Cerebellar cortex (tissue), 1 donor: ENCODE measurements at regions not wholly inside any gene's neighbourhood (a gene's known extent, or its start where the extent isn't known, plus 50 kb on each side); places are given as distances from the start of the nearest gene placed in this dataset.

ENCODE experiments used
- DNase-seq: peaks from one replicate; pipeline ENCODE4 v3.0.0-alpha.2; 2015; ENCODE audit warnings: low spot score

DNA sequence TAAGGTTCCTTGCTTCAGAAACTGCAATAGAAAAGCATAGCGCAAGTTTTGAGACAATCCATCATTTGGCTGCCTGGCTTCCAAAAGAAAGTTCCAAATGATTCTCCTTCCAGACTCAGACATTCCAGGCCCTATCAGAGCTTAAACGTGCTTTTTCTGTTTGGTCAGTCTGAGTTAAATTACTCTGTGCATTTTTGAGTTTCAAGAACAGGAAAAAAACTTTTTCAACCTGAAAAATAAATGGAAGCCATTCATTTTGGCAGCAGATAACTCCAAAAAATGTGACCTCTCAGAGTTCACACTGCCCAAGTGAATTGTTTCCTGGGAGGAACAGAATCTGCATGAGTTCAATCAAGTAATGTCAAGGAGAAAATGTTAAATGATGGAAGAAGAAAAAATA, 354.2 kb downstream of the CXCL12 start:
- DNase-seq, result no peak

DNA sequence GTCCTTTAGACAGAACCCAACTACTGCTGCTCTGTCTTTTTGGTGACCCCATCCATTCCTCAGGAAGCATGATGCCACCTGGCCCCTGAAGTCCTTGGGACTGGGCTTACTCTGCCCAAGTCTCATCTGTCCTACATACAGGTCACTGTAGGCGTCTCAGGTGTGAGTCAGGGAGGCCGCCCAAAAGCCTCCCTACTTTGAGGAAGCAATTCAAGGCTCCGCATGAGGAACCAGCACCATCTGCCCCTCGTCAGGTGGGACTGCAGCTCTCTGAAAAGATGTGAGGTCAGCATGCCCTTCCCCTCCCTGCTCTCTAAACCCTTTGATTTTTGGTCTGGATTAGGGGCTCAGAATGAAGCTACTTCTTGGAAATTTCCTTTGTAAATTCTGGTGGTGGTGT, 354.8 kb downstream of the CXCL12 start:
- no peak for DNase-seq

DNA sequence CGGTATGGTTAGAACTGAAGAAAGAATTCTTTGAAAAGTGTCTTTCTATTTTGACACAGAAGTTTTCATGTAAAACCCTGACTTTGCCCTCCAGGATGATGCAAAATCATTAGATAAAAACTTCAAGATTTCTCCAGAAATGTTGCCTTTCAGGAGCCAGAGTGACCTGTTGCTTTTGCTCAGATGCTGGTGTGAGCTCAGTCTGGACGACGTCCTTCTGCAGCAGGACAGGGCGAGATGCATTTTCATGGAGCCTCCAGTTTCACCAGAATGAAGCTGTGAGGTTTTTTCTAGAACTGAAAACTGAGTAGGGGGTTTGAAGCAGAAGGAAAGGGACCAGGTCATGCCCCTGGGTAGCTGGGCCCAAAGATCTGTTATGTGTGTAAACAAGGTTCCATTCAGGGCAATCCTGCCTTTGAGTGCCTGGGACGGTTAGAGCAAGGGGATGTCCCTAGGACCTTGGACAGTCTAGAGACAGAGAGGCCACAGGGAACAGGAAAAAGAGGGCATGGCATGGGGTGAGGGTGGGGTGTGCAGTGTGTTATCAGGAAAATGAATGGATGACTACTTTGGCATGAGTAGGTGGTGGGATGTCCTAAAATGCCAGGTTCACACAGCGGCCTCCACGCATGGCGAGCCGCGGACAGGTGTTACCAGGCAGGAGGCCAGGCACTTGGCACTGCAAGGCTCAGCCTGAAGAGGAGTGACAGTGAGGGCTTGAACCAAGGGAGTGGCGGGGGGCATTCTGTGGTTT, 356.3 kb downstream of the CXCL12 start:
- DNase-seq, result no peak

DNA sequence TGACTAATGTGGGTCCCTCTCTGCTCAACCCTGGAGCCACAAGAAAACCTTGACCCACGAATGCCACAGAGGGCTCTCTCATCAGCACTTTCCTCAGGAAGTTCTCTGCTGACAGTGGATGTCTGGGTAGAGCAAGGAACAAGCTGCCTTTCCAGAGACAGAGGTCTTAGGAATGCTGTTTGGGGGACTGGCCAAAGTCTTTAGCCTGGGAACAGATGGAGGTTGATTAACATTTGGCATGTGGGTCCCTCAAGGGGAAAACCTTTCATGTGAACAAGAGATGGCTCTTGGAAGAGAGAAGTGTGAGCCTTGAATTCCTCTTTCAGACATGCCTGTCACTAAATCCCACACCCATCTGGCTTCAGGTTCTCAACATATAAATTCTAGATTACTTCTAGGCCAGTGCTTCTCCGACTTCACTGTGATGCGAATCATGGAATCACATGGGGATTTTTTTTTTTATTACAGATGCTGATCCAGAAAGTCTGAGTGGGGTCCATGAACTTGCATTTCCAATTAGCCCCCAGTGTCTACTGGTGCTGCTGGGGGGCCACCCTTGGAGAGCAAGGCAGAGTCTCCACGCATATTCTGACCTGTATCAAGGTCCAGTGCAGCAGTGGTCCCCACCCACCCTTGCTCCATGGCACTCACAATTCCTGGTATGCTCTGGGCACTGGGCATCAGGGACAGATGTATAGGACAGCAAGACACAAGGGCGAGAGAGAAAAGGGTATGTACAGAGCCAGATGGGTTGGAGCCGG, 360.4 kb downstream of the CXCL12 start:
- peak; percentile 2 for DNase-seq

DNA sequence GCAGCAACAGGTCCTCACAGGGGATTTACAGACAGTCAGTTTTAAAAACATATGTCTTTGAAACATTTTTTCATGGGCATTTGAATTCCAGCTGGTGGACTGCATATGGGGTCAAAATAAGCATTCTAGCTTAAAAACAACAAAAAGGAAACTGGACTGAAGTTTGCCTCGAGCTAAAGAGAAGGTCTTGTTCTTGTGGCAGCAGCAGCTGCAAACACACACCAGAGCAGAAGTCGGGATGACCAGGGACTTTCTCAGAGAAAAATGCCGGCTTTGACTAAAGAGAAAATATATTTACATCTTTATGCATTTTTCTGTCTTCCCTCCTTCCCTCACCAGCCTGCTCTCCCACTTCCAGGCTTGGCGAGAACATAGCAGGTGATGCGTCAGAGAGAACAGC, 361.4 kb downstream of the CXCL12 start:
- DNase-seq, result no peak

DNA sequence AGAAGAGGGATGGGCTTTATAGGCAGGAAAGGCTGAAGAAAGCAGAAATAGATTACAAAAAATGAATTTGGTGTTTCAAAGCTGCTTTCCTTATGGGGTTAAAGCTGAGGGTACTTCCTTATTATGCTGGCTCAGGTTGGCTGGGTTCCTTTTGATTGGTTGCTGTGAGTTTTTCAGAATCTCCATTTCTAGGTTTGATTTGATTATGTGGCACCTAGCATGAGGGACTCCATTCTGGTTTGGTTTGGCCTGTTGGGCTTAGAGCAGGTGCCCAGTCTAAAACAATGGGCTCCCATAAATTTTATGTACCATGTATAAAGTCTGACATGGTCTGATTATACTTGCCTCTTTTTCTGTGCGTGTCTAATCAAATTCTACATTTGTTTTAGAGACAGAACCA, 362.7 kb downstream of the CXCL12 start:
- no peak for DNase-seq

DNA sequence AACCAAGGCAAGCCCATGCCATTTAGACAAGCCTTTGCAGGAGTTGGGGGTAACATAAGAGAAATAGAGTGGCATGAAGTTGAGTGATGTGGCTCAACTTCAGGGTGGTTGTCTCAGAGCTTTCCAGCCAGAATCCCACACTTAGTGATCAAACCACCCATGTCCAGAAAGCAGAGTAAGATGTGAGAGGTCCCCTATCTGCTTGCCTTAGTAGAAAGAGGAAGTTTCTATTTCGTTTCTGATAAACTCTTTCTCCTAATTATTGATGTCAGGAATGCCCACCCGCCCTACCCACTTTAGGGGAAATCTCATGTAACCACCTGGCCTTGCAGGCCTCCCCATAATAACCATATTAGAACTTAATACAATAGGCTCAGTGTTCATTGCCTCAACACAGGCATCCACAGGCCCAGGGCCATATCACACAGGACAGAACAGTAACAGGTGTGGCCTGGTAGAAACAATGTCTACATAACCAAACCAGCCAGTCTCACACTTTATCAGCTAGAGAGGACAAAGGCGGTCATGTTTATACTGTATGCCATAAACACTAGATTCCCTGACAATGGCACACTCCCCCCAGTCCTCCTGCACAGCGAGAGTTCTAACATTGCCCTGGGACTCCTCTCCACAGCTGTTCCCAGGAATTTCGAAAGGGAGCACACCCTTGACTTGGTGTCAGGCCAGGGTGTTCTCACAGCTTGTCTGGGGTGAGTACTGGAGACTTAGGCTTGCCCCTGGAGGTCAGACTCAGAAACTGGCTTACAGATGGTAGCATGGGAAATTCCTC, 364.4 kb downstream of the CXCL12 start:
- DNase-seq, result no peak

DNA sequence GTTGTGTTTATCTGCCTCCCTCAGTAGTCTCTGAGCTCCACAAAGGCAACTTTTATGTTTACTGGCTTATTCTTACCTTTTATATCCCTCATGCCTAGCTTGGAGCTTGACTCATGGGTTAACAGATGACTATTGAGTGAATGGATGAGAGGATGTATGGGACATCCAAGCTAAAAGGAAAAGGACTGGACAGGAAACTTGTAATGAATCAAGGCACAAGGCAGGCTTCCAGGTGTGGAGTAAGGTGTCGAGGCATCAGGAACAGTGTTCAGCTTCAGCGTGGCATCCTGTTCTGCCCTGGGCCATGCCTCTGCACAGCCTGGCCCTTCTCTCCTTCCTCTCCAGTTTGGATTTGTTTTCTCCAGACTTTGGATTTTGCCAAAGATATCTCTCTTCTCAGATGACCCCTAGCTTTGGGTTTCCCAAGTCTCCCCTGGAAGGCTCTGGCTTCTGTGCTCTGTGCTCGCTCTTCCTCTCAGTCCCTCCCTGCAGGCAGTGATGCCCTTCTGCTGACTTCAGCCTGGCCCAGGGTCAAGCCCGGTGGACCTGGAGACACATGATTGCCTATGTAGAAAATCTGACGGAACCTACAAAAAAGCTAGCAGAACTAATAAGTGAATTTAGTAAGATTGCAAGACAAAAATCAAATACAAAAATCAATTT, 367.3 kb downstream of the CXCL12 start:
- no peak for DNase-seq

DNA sequence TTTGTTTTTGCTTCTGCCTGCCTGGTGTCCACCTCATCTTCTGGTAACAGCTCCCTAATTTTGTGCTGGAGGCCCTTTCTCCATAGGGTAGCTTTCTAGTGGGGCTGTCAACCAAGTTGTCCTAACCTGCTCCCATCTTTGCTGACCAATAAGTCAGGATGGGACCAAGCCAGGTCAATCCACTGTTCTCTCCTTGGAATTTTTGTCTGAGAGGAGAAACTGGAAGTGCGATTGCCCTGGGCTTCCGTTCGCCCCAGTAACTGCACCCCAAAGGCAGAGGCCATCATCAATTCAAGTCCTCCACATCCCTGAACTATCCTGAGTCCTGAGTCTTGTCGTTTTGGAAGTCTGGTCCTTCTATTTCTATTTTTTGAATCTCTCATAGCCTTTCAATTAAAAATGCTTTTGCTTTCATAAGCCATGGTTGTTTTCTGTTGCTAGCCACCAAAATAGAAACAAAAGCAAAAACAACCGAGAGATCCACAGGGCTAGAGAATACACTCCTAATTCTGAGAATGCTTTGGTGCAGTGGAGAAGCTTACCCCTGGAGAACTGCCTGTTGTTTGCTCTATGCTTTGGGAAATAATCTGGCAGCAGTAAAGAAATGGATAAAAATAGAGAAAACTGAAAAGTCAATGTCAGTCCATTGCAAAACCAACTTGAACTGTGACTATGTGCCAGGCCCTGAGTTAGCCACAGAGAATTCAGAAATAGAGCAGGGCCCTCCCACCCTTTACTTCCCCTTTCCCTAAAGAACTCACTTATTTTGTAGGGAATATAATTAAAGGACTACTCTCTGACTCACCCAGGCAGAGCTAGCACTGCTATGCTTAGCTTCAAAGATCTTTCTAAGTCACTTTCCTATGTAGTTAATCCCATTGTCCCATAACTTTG, 368.1 kb downstream of the CXCL12 start:
- no peak for DNase-seq

DNA sequence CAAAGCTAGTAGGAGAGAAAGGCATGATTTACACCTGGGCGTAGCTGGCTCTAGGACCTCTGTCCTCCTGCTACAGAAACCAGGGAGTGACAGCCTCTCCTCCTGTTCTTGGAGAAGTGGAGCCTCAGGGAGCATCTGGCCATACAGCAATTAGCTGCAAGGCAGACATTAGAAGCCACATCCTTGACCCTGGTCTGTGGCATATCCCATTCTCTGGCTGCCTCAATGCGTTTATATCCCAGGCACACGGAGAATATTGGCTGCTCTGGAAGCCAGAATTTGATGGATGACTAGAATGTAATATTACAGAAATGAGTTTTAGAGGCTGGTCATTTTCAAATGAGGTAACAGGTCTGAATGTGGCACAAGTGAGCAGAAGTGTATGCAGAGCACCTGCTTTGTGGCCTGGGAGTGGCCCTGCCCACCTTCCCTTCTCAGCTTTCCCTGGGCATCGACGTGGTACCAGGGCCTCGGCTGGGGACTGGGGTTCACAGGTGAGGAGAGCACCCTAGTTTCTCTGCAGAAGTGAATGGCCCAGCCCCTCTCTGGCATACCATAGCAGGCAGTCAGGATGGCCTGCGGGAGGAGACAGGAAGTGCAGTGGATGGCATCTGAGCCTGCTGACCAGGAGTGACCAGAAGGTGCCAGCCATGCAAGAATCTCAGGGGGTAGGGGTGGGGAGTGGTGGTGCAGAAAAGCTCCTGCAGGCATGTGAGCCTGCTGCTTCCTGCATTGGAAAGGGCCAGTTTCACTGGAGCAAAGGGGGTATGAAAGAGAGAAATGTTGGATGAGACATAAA, 367.2 kb upstream of the ZNF32 start:
- DNase-seq, result no peak

DNA sequence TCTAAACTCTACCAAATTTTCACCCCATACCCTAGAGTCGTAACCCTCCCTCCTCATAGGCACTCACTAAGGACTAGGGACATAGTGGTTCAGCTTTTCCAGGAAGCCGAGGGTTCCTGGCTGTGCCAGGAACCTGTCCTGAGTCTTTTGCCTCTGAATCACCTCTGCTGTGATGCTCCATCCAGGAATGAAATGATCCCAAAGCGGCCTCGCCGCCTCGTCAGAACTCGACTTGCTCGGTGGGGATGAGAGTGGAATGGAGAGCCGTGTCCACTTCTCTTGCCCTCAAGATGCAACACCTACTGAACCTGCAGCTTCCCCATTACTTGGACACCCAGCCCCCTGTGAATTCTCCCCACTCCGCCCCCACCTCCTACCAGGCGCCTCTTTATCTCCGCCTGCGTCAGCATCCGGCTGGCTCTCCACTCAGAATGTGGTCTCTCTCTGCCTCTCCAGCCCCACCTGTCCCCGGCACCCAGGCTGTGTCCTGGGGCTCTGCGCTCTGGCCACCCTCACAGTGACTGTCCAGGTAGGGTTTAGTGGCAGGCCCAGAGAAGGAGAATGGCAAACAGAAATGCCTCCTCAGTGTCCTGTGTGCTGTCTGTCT, 366.1 kb upstream of the ZNF32 start:
- no peak for DNase-seq

DNA sequence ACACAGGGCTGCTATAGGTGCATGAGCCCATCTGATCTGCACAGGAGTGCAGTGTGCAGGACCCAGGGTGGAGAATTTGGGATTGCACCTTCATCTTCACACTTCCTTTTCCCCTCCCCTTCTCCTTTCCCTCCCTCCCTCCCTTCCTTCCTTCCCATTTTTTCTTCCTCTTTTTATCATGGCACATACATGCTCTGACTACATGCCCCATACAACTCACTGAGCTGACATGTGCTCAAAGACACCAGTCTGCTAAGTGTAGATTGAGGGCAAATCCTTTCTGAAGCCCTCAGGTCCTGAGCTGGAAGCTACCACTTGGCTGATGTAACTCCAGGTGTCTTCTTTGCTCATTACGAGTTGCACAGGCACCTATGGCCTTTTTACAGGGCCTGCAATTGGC, 365.3 kb upstream of the ZNF32 start:
- DNase-seq, result no peak

DNA sequence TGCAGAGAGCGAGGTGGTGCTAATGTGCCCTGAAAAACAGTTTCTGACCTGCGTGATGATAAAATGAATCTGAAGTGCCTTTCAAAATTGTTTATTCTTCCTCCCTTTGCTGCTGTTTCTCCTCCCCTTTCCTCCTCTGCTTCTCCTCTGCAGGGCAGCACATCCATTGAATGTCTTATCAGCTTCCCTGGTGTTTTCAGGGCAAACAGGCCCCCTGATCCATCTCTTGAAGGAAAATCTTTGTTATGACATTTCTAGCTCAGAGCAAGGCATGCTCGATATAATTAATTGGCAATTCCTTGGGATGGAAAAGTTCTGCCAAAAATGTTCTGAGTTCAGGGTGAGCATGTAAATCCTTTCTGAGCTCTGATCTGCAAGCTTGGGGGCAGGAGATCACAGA, 364.2 kb upstream of the ZNF32 start:
- DNase-seq, result no peak

DNA sequence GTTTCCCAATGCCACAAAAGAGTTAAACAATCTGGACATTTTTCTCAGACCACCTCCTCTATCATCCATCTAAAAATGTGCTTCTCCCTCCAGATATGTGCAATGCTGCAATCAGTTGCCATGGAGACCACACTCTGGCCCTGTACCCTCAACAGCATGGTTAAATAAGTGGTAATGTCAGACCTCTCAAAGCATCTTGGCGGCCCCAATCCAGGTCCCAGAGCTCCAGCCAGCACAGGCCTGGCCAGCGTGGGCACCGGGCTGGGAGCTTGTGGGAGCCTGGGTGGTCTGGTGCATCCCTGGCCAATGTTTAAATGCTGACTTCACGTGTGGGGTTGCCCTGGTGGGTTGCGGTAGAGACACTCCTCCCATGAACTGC, 362.9 kb upstream of the ZNF32 start:
- no peak for DNase-seq

DNA sequence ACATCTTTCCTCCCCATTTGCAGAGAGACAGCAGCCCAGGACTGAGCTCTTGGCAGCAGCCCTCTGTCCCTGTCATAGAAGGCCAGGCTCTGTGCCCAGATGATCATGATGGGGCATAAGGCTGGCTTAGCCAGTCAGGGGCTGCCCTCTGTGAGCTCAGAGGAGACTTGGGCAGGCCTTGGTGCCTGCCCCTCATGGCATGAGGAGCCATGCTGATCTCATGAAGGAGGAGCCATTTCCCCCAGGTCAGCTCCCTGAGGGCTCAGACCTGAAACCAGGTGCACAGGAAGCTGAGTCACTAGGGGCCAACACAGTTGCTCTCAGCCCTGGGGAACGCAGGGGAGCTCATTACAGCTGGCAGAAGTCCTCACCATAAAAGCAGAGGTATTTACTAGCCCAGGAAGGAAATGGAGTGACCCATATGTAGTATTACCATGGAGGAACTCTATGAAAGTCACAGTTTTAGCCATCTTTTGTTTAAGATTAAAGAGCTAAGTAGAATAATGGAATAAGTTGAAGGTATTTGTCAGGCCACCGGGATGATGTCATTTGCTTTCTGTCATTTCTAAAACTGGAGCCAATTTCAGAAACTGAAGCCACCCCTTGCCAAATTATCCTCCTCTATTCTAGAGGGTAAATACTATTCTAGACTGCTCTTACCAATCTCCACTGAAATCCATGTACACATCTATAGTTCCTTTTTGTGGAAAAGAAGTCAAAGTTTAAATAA, 362.4 kb upstream of the ZNF32 start:
- DNase-seq, result peak; percentile 71

DNA sequence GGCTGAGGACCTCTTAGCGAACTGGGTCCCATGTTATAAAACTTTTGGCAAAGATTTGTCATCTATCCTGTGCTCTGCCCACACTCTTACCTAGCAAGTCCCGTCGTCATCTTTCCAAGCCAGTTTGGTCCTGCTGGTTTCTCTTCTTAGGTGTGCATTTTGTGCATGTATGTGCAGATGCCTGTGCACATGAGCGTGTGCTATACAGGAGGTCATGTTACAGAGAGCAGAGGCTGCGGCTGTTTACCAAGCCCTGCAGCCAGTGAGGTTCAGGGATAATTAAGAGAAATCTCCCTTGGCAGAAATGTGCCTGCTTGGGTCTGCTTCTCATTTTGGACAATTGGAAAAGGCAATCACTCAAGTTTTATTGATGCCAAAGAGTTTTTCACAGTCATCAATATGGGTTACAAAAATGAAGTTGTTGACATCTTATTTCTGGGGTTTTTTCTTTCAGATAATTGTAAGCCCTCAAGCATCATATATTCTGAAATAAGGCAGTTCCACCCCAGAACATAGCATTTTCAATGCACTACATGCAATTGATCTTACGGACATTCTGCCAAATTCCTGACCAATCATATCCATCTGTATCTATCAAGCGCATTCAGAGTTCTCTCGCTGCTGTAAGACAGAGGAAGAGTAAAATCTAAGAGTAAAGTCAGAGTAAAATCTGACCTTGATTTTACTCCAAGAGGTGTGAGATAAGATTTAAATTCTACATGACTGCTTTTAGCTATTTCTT, 361.4 kb upstream of the ZNF32 start:
- DNase-seq, result no peak

DNA sequence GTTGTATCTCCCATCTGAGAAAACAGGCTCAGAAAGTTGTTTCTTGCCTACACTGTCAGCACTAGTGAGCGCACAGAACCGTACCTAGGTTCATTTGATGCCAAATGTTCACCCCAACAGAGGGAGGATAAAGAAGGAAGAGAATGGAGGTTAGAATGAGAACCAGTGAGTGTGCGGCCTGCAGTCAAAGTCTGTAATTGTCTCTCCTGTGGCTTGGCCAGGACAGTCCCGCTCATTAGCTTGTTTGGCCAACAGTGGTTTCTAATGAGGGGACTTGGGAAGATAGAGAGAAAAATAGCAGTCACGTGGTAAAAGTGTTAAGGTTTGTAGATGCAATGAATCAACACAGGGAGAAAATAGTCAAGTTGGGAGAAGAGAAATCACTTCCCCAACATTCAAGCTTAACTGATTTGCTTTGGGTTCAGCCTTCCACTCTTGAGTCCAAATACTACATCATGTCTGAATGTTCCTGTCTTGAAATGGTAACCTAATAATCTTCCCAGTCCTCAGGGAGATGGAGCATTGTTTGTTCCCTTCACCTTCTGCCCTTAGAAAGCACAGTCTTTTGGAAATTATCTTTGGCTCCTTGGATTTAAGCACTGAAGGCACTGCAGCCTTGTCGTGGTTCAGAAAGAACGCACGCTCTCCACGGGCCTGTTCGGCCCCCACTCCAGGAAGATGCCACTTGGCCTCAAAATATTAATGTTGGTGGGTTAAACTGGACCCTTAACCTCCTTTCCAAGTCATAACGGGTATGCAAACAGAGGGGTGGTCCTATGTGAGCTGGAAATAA, 360.4 kb upstream of the ZNF32 start:
- DNase-seq, result no peak
